ENCODE measurements at regions not wholly inside any gene's neighbourhood (a gene's known extent, or its start where the extent isn't known, plus 50 kb on each side); places are given as distances from the start of the nearest gene placed in this dataset.

- FAIRE-seq (no peak), DNase-seq (ENCODE audit: low read depth, low spot score) (no peak)
- Histone ChIP-seq H3K79me2 (ENCODE audit: control insufficient read depth, insufficient read depth, low read length) (no peaks in the 10 kb centered on the region), H3K9me3 (ENCODE audit: control insufficient read depth, low read depth, low read length) (no peaks in the 10 kb centered on the region), H3K27me3 (ENCODE audit: control insufficient read depth, extremely low read depth, insufficient read depth, low read length) (no peaks in the 10 kb centered on the region), H3K27ac (ENCODE audit: control insufficient read depth, insufficient read depth, low read length) (no peak overlapping the region), H3K4me1 (ENCODE audit: control insufficient read depth, extremely low read depth, insufficient read depth, low read length) (no peaks in the 10 kb centered on the region), H2AFZ (ENCODE audit: control insufficient read depth, low read length) (no peak overlapping the region), H3K9me1 (ENCODE audit: control insufficient read depth, extremely low read depth, insufficient read depth, low read length) (no peaks in the 10 kb centered on the region), H3K36me3 (ENCODE audit: control insufficient read depth in 2 of 2, extremely low read depth in 1 of 2, insufficient read depth in 2 of 2, low read length in 2 of 2) (no peaks in the 10 kb centered on the region), H3K4me3 (ENCODE audit: control insufficient read depth in 2 of 3, extremely low read depth in 1 of 3, insufficient read depth in 2 of 3, low read depth in 1 of 3, low read length in 3 of 3) (no peak overlapping the region), H3K9ac (ENCODE audit: control insufficient read depth, extremely low read depth, insufficient read depth, low read length) (no peak overlapping the region), H4K20me1 (ENCODE audit: control insufficient read depth, extremely low read depth, insufficient read depth, low read length) (no peaks in the 10 kb centered on the region), H3K4me2 (ENCODE audit: control insufficient read depth, extremely low read depth, insufficient read depth, low read depth, low read length) (no peak overlapping the region)
- dilution Hi-C loops (cut with MboI; ENCODE audit: extremely low pct_ligation_motif_present, low sequenced_read_pairs): no loop called here
- no peak for TF ChIP-seq CTCF (optimal IDR thresholded peaks at IDR 0.05 in 1 of 3, IDR thresholded peaks at IDR 0.05 in 1 of 3, conservative IDR thresholded peaks at IDR 0.05 in 1 of 3; ENCODE audit: extremely low read depth in 1 of 3, insufficient read depth in 2 of 3, low read length in 3 of 3)
- no peak for TF ChIP-seq EZH2 (IDR thresholded peaks at IDR 0.05; ENCODE audit: low read length)
Observed at GRCh38 chr7:93725954-93726353, 151.4 kb upstream of the CALCR start.

- H3K27ac ChIP-seq (ENCODE audit: control insufficient read depth, insufficient read depth, low read length): no peak overlapping the region
- no peak for DNase-seq (ENCODE audit: low read depth, low spot score)
- no peaks in the 10 kb centered on the region for H3K79me2 ChIP-seq (ENCODE audit: control insufficient read depth, insufficient read depth, low read length)
- no peak overlapping the region for H3K4me3 ChIP-seq (ENCODE audit: control insufficient read depth in 2 of 3, extremely low read depth in 1 of 3, insufficient read depth in 2 of 3, low read depth in 1 of 3, low read length in 3 of 3)
- H3K4me1 ChIP-seq (ENCODE audit: control insufficient read depth, extremely low read depth, insufficient read depth, low read length): no peaks in the 10 kb centered on the region
- TF ChIP-seq EZH2 (IDR thresholded peaks at IDR 0.05; ENCODE audit: low read length): no peak
- TF ChIP-seq CTCF (optimal IDR thresholded peaks at IDR 0.05 in 1 of 3, IDR thresholded peaks at IDR 0.05 in 1 of 3, conservative IDR thresholded peaks at IDR 0.05 in 1 of 3; ENCODE audit: extremely low read depth in 1 of 3, insufficient read depth in 2 of 3, low read length in 3 of 3): no peak
- H3K27me3 ChIP-seq (ENCODE audit: control insufficient read depth, extremely low read depth, insufficient read depth, low read length): no peaks in the 10 kb centered on the region
- H3K36me3 ChIP-seq (ENCODE audit: control insufficient read depth in 2 of 2, extremely low read depth in 1 of 2, insufficient read depth in 2 of 2, low read length in 2 of 2): no peaks in the 10 kb centered on the region
- no peaks in the 10 kb centered on the region for H3K9me3 ChIP-seq (ENCODE audit: control insufficient read depth, low read depth, low read length)
- no peak overlapping the region for H2AFZ ChIP-seq (ENCODE audit: control insufficient read depth, low read length)
- H4K20me1 ChIP-seq (ENCODE audit: control insufficient read depth, extremely low read depth, insufficient read depth, low read length): no peaks in the 10 kb centered on the region
- H3K9me1 ChIP-seq (ENCODE audit: control insufficient read depth, extremely low read depth, insufficient read depth, low read length): no peaks in the 10 kb centered on the region
- H3K4me2 ChIP-seq (ENCODE audit: control insufficient read depth, extremely low read depth, insufficient read depth, low read depth, low read length): no peak overlapping the region
- no peak for FAIRE-seq
- H3K9ac ChIP-seq (ENCODE audit: control insufficient read depth, extremely low read depth, insufficient read depth, low read length): no peak overlapping the region
- dilution Hi-C loops (cut with MboI; ENCODE audit: extremely low pct_ligation_motif_present, low sequenced_read_pairs): no loop called here
Observed at GRCh38 chr7:93723424-93724124, 149.1 kb upstream of the CALCR start.

Measured in keratinocyte (primary cell).